DND-41 (cell line): ENCODE measurements at regions not wholly inside any gene's neighbourhood (a gene's known extent, or its start where the extent isn't known, plus 50 kb on each side); places are given as distances from the start of the nearest gene placed in this dataset.

Experiments used
- ATAC-seq: fragments of 200-7000 bp; cut with Tn5 transposase; 3 replicates; pipeline ENCODE4 v1.9.1; 2021; ENCODE audit warnings: low read depth; ENCODE audit not compliant: insufficient read depth
- DNase-seq: peaks from one replicate; pipeline ENCODE4 v3.0.0-alpha.2; 2020
- H2AFZ ChIP-seq: 2 replicates; pipeline ENCODE4 v1.6.0; 2012; ENCODE audit warnings: low read depth, low read length
- H3K27ac ChIP-seq: 2 replicates; pipeline ENCODE4 v1.5.1; 2012; ENCODE audit warnings: low read length, inconsistent platforms
- H3K27me3 ChIP-seq: fragments of 200-600 bp; sonication (generic); 2 replicates; pipeline ENCODE4 v1.6.0; 2012; ENCODE audit warnings: low read length, mild to moderate bottlenecking, inconsistent platforms; ENCODE audit not compliant: insufficient read depth, poor library complexity
- H3K36me3 ChIP-seq: 2 replicates; pipeline ENCODE4 v1.5.1; 2012; ENCODE audit warnings: low read length, inconsistent platforms; ENCODE audit not compliant: insufficient read depth
- H3K4me1 ChIP-seq: 2 replicates; pipeline ENCODE4 v1.5.1; 2012; ENCODE audit warnings: mild to moderate bottlenecking, low read length; ENCODE audit not compliant: insufficient read depth
- H3K4me2 ChIP-seq: 2 replicates; pipeline ENCODE4 v1.6.0; 2012; ENCODE audit warnings: mild to moderate bottlenecking, moderate library complexity, low read length, inconsistent platforms; ENCODE audit not compliant: insufficient read depth
- H3K4me3 ChIP-seq, 2 experiments: fragments of 200-600 bp in 1 of 2; shearing (Covaris generic) in 1 of 2; 2 replicates each; pipeline ENCODE4 v1.5.1; 2012 to 2016; ENCODE audit warnings: inconsistent platforms in 2 of 2, low read length in 2 of 2, mild to moderate bottlenecking in 2 of 2, low read depth in 1 of 2, moderate library complexity in 1 of 2
- H3K79me2 ChIP-seq: 2 replicates; pipeline ENCODE4 v1.6.0; 2012; ENCODE audit warnings: low read length, inconsistent platforms; ENCODE audit not compliant: insufficient read depth
- H3K9ac ChIP-seq: 2 replicates; pipeline ENCODE4 v1.6.0; 2012; ENCODE audit warnings: low read depth, mild to moderate bottlenecking, inconsistent platforms, low read length, moderate library complexity
- H3K9me3 ChIP-seq: 2 replicates; pipeline ENCODE4 v1.5.1; 2012; ENCODE audit warnings: low read length, moderate library complexity, mild to moderate bottlenecking, inconsistent platforms; ENCODE audit not compliant: insufficient read depth, severe bottlenecking
- H4K20me1 ChIP-seq: 2 replicates; pipeline ENCODE4 v1.6.0; 2012; ENCODE audit warnings: low read length; ENCODE audit not compliant: insufficient read depth
- EZH2 ChIP-seq: IDR thresholded peaks from 3 replicates; pipeline ENCODE4 v1.6.1; 2012; ENCODE audit warnings: borderline replicate concordance, low read depth, mild to moderate bottlenecking, moderate library complexity, low read length, inconsistent platforms; ENCODE audit not compliant: severe bottlenecking
- TF ChIP-seq, protein P1 (sequence below): IDR thresholded peaks from 2 replicates; pipeline ENCODE4 v1.5.1; 2012; ENCODE audit warnings: borderline replicate concordance, low read length, moderate library complexity, mild to moderate bottlenecking; ENCODE audit not compliant: poor library complexity, severe bottlenecking; ENCODE audit errors: extremely low read depth

DNA sequence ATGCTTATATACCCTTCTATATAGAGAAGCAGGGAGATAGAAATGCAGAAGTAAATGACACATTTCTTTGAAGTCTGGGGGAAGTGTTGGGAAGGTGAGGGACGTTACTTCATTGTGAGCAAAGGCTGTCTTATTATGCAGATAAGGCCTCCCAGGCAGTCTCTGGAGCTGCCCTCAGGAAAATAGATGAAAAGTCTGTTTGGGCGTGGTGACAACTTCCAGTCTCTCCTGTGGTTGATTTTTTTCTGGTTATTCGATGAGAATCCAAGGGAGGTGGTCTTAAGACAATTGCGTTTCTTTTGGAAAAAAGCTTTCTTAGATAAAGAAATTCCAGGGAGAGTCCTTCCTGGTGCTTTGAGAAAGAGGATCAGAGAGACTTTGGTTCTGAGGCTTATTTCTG, 84.0 kb downstream of the NEUROD6 start:
- H3K4me3 ChIP-seq = no peak overlapping the region
- H3K4me1 ChIP-seq = no peaks in the 10 kb centered on the region
- H3K4me2 ChIP-seq = no peak overlapping the region
- no peak overlapping the region for H3K9ac ChIP-seq
- ATAC-seq = no peak
- peaks cover 4% of the 10 kb centered on the region for H3K27me3 ChIP-seq
- no peak overlapping the region for H3K27ac ChIP-seq
- H3K36me3 ChIP-seq = no peaks in the 10 kb centered on the region
- H2AFZ ChIP-seq = no peak overlapping the region
- no peaks in the 10 kb centered on the region for H4K20me1 ChIP-seq
- H3K79me2 ChIP-seq = no peaks in the 10 kb centered on the region
- TF ChIP-seq, protein P1, sequence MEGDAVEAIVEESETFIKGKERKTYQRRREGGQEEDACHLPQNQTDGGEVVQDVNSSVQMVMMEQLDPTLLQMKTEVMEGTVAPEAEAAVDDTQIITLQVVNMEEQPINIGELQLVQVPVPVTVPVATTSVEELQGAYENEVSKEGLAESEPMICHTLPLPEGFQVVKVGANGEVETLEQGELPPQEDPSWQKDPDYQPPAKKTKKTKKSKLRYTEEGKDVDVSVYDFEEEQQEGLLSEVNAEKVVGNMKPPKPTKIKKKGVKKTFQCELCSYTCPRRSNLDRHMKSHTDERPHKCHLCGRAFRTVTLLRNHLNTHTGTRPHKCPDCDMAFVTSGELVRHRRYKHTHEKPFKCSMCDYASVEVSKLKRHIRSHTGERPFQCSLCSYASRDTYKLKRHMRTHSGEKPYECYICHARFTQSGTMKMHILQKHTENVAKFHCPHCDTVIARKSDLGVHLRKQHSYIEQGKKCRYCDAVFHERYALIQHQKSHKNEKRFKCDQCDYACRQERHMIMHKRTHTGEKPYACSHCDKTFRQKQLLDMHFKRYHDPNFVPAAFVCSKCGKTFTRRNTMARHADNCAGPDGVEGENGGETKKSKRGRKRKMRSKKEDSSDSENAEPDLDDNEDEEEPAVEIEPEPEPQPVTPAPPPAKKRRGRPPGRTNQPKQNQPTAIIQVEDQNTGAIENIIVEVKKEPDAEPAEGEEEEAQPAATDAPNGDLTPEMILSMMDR = no peak
- TF ChIP-seq EZH2 = no peak
- no peak for DNase-seq
- H3K9me3 ChIP-seq = no peaks in the 10 kb centered on the region

DNA sequence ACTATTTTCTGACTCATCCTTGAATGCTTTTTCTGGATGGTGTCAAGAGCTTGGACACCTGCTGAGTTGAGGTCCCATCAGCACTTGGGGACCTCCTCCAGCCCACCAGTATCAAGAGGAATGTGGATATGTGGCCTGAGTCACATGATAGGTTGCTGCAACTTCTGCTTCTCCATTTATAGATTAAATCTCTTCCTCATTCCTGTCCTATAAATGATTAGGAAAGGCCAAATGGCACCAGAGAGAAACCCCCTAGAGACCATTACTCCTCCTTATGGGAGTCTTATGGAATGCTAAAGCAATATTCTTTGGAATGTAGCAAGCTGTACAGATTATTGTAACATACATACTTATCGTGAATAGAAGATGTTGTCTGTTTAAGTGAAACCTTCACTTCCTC, 85.6 kb downstream of the NEUROD6 start:
- DNase-seq (no peak), ATAC-seq (no peak)
- Histone ChIP-seq H3K79me2 (no peaks in the 10 kb centered on the region), H3K9ac (no peak overlapping the region), H3K4me2 (no peak overlapping the region), H3K36me3 (no peaks in the 10 kb centered on the region), H2AFZ (no peak overlapping the region), H3K9me3 (no peaks in the 10 kb centered on the region), H3K27me3 (no peaks in the 10 kb centered on the region), H3K4me1 (no peaks in the 10 kb centered on the region), H4K20me1 (no peaks in the 10 kb centered on the region), H3K27ac (no peak overlapping the region), H3K4me3 (no peak overlapping the region)
- TF ChIP-seq, protein P1 = no peak

DNA sequence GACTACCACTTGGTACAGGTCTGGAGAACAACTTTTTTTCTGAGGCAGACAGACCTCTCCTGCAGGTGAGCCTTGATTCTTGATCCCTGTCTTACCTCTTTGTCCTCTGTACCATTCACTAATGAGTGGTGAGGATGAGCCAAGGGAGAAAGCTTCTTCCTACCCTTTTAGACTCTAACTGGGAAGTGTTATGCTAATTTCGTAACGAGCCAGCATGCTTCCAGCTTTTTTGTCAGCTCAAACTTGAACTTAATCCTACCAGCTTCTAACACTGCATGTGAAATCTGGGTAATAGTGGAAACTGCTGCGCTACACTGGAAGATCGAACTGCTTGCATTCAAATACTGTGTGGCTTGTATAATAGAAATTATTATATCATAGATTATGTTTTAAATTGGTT, 87.0 kb downstream of the NEUROD6 start:
- TF ChIP-seq EZH2 = no peak
- TF ChIP-seq, protein P1 = no peak
- no peak overlapping the region for H3K4me2 ChIP-seq
- no peak for ATAC-seq

DNA sequence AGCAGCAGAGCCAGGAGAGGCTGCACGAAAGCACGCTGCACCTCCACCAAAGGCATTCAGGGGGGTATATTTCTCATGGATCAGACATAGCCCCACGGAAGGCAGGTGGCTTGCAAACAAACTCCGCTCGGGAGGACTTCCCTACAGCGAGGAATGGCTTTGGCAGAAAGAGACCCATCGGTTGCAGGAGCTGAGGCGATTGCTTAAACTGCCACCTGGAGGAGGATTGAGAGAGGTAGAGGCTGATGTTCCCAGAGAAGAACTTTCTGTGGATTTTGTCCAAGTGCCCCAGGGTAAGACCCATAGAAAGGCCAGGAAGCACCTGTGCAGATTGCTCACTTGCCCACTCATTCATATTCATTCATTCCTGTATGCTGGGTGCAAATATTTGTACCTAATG, 89.1 kb downstream of the NEUROD6 start:
- no peaks in the 10 kb centered on the region for H4K20me1 ChIP-seq
- no peak for DNase-seq
- H2AFZ ChIP-seq = no peak overlapping the region
- H3K4me2 ChIP-seq = no peak overlapping the region
- no peak overlapping the region for H3K27ac ChIP-seq
- no peaks in the 10 kb centered on the region for H3K79me2 ChIP-seq
- H3K27me3 ChIP-seq = no peaks in the 10 kb centered on the region
- no peak for TF ChIP-seq EZH2
- TF ChIP-seq, protein P1 = no peak
- H3K4me1 ChIP-seq = no peaks in the 10 kb centered on the region
- H3K9ac ChIP-seq = no peak overlapping the region
- no peaks in the 10 kb centered on the region for H3K9me3 ChIP-seq
- no peak for ATAC-seq
- no peaks in the 10 kb centered on the region for H3K36me3 ChIP-seq
- H3K4me3 ChIP-seq = no peak overlapping the region

More for the DNA sequence above, 87.0 kb downstream of the NEUROD6 start:
- Histone ChIP-seq H3K27me3 (no peaks in the 10 kb centered on the region), H3K4me3 (no peak overlapping the region), H3K36me3 (no peaks in the 10 kb centered on the region), H2AFZ (no peak overlapping the region), H4K20me1 (no peaks in the 10 kb centered on the region), H3K79me2 (no peaks in the 10 kb centered on the region), H3K9me3 (no peaks in the 10 kb centered on the region), H3K4me1 (no peaks in the 10 kb centered on the region), H3K27ac (no peak overlapping the region), H3K9ac (no peak overlapping the region)
- no peak for DNase-seq
